ENCODE measurements at regions not wholly inside any gene's neighbourhood (a gene's known extent, or its start where the extent isn't known, plus 50 kb on each side); places are given as distances from the start of the nearest gene placed in this dataset.

- H3K4me1 ChIP-seq (ENCODE audit: insufficient read depth, low read length, poor library complexity, severe bottlenecking), result no peaks in the 10 kb centered on the region
- intact Hi-C loops (cut with micrococcal nuclease; ENCODE audit: unreplicated experiment), result no loop called here
- TF ChIP-seq EZH2 (IDR thresholded peaks at IDR 0.05; ENCODE audit: borderline replicate concordance, low read depth, low read length, poor library complexity, severe bottlenecking), result no peak
- TF ChIP-seq CTCF (conservative IDR thresholded peaks at IDR 0.05; ENCODE audit: low read depth, low read length), result no peak
- no peaks in the 10 kb centered on the region for H3K9me3 ChIP-seq (ENCODE audit: low read depth, low read length, poor library complexity, severe bottlenecking)
- H3K4me3 ChIP-seq (ENCODE audit: low read depth, low read length, poor library complexity, severe bottlenecking), result no peak overlapping the region
- no peak for DNase-seq (ENCODE audit: low spot score)
- CTCF ChIA-PET, result no interaction called here
- no peak overlapping the region for H3K27ac ChIP-seq (ENCODE audit: low read depth, low read length, poor library complexity, severe bottlenecking)
- BruUV-seq (replicated peaks), result no TSS peak
- H3K27me3 ChIP-seq (replicated peaks; ENCODE audit: insufficient read depth, low read depth, low read length, poor library complexity), result no peaks in the 10 kb centered on the region
- POLR2A ChIA-PET (ENCODE audit: low non-redundant PET), result no interaction called here
- H3K36me3 ChIP-seq (ENCODE audit: insufficient read depth, low read length, poor library complexity, severe bottlenecking), result no peaks in the 10 kb centered on the region
Observed at GRCh38 chr17:71986886-71987285, 133.9 kb upstream of the SOX9 start.

GRCh38 chr17:71987634-71988033 is 133.2 kb upstream of the SOX9 start:
- intact Hi-C loops (cut with micrococcal nuclease; ENCODE audit: unreplicated experiment), result no loop called here
- Histone ChIP-seq H3K4me3 (ENCODE audit: low read depth, low read length, poor library complexity, severe bottlenecking) (no peak overlapping the region), H3K36me3 (ENCODE audit: insufficient read depth, low read length, poor library complexity, severe bottlenecking) (no peaks in the 10 kb centered on the region), H3K4me1 (ENCODE audit: insufficient read depth, low read length, poor library complexity, severe bottlenecking) (no peaks in the 10 kb centered on the region), H3K9me3 (ENCODE audit: low read depth, low read length, poor library complexity, severe bottlenecking) (no peaks in the 10 kb centered on the region), H3K27ac (ENCODE audit: low read depth, low read length, poor library complexity, severe bottlenecking) (no peak overlapping the region), H3K27me3 (replicated peaks; ENCODE audit: insufficient read depth, low read depth, low read length, poor library complexity) (no peaks in the 10 kb centered on the region)
- TF ChIP-seq EZH2 (IDR thresholded peaks at IDR 0.05; ENCODE audit: borderline replicate concordance, low read depth, low read length, poor library complexity, severe bottlenecking), result no peak
- TF ChIP-seq CTCF (conservative IDR thresholded peaks at IDR 0.05; ENCODE audit: low read depth, low read length), result no peak
- no peak for DNase-seq (ENCODE audit: low spot score)
- BruUV-seq (replicated peaks), result no TSS peak
- CTCF ChIA-PET, result no interaction called here
- POLR2A ChIA-PET (ENCODE audit: low non-redundant PET), result interaction anchor here (0.6 kb wide), 1 partner anchor 14 kb away, joined by 4 read pairs; no protein-coding TSS in a partner anchor

GRCh38 chr17:71989117-71989516 is 131.7 kb upstream of the SOX9 start:
- TF ChIP-seq CTCF (conservative IDR thresholded peaks at IDR 0.05; ENCODE audit: low read depth, low read length) (no peak), EZH2 (IDR thresholded peaks at IDR 0.05; ENCODE audit: borderline replicate concordance, low read depth, low read length, poor library complexity, severe bottlenecking) (no peak)
- intact Hi-C loops (cut with micrococcal nuclease; ENCODE audit: unreplicated experiment), result no loop called here
- no TSS peak for BruUV-seq (replicated peaks)
- Histone ChIP-seq H3K9me3 (ENCODE audit: low read depth, low read length, poor library complexity, severe bottlenecking) (no peaks in the 10 kb centered on the region), H3K36me3 (ENCODE audit: insufficient read depth, low read length, poor library complexity, severe bottlenecking) (no peaks in the 10 kb centered on the region), H3K4me1 (ENCODE audit: insufficient read depth, low read length, poor library complexity, severe bottlenecking) (no peaks in the 10 kb centered on the region), H3K4me3 (ENCODE audit: low read depth, low read length, poor library complexity, severe bottlenecking) (no peak overlapping the region), H3K27me3 (replicated peaks; ENCODE audit: insufficient read depth, low read depth, low read length, poor library complexity) (no peaks in the 10 kb centered on the region), H3K27ac (ENCODE audit: low read depth, low read length, poor library complexity, severe bottlenecking) (no peak overlapping the region)
- ChIA-PET POLR2A (ENCODE audit: low non-redundant PET) (no interaction called here), CTCF (no interaction called here)
- DNase-seq (ENCODE audit: low spot score), result no peak
